Putamen (tissue), 1 donor: ENCODE measurements at regions not wholly inside any gene's neighbourhood (a gene's known extent, or its start where the extent isn't known, plus 50 kb on each side); places are given as distances from the start of the nearest gene placed in this dataset.

ENCODE experiments used
- DNase-seq: peaks from one replicate; pipeline ENCODE4 v3.0.0-alpha.2; 2016; ENCODE audit warnings: low spot score

DNA sequence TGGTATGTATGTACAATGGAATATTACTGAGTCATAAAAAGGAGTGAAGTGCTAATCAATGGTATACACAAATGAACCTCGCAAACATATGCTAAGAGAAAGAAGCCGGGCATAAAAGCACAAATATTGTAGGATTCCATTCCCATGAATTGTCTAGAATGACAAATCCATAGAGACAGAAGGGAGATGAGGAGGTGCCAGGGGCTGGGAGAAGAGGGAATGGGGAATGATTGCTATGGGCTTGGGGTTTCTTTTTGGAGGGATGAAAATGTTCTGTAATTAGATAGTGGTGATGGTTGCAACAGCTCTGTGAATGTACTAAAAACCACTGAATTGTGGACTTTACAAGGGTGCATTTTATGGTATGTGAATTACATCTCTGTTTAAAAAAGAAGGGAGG is 73.5 kb downstream of the GLI2 start:
- DNase-seq: no peak

DNA sequence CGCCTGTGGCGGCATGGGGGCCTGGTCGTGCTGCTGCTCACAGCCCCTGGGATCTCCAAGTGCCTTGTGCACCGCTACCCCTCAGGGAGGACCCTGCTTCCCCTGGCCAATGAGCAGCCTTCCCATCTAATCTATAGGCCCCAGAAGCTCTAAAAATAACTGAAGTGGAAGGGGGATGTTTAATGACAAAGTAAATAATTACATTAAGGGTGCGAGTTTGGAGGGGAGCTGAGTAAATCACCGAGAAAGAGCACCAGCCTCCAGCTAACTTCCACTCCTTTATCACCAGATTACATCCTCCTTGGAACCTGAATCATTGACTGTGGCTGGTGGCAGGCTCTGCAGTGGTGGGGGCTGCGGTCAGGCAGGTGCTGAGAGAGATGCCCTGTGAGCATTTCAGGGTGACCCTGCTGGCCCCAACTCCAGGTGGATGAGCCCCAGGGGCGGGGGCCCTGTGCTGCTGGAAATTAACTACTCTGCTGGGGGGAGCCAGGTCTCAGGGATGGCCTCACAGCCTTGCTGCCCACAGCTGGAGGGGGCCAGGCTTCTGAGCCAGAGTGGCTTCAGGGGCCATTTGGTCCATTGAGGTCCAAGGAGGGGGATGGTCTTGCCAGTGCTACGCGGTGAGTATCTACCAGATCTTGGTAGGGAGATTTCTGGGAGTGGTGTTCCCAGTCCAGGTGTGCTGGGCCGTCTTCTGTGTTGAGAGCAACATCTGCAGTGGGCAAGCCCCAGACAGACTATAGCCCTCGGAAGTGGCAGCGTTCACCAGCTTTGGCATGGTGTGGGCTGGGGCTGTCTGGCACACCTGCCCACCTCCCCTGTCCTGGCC is 74.2 kb downstream of the GLI2 start:
- DNase-seq: no peak

GRCh38 chr2:120810639-120811038 is 75.0 kb downstream of the GLI2 start:
- DNase-seq: no peak

GRCh38 chr2:120812866-120813265 is 77.2 kb downstream of the GLI2 start:
- no peak for DNase-seq

DNA sequence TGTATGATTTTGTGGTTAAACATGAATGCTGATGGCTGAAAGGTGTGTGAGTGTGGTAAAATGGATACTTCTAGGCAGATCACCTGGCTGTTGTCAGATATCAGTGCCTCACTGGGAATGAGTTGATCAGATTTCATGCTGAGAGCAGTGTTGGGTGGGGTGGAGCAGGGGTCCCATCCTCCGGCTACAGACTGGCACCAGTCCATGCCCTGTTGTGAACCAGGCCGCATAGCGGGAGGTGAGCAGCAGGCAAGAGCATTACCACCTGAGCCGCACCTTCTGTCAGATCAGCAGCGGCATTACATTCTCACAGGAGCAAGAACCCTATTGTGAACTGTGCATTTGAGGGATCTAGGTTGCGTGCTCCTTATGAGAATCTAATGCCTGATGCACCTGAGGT is 78.7 kb downstream of the GLI2 start:
- no peak for DNase-seq

DNA sequence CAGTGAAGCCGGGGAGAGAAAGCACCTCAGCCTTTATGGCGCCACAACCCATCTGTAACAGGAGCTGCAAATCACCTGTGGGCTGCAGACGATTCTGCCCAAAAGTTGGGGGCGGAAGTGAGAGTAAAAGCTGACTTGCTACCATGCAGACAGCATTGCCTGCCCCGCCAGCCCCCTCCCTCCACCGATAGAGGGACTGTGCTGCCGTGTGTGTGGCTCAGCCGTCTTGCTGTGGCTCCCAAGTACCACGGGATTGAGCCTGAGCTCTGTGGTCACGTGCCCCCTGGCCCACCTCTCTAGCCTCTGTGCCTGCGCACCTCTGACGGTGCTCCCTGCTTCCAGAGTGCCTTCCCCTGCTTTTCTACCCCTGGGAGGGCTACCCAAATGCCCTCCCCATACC is 79.6 kb downstream of the GLI2 start:
- DNase-seq: no peak

DNA sequence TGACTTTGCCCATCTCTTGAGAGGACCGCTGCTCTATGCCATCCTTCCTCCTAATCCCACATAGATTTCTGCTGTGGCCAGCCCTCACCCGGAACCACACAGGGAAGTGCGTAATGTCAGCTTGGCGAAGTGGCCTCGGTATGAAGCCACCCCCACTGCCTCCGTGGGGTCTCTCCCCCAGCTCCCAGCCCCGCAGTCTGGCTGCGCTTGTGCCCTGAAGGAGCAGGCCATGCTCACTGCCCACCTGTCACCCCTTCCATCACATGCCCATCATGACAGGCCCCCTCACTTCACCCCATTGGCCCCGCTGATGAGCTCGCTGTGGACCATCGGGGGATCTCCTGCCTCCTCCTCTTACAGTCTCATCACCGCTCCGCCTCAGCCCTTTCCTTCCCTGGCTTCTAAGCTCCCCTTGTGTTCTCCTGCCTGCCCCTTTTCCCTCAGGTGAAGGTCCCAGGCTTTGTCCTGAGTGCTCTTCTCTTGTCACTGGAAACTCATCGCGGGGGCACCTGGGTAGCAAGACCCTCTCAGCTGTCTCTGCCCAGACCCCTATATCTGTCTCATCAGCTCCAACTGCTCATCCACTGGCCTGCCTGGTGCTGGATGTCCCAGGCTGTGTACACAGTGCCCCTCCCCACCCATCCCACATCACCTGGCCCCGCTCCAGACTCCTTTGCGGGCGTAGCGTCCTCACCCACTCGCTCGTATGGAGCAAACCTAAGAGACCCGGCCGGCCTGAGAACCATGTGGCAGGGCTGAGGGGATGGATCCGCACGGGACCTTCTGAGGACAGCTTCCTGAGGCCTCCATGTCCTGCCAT is 81.7 kb downstream of the GLI2 start:
- DNase-seq: no peak

GRCh38 chr2:120817956-120818325 is 82.3 kb downstream of the GLI2 start:
- DNase-seq: no peak

DNA sequence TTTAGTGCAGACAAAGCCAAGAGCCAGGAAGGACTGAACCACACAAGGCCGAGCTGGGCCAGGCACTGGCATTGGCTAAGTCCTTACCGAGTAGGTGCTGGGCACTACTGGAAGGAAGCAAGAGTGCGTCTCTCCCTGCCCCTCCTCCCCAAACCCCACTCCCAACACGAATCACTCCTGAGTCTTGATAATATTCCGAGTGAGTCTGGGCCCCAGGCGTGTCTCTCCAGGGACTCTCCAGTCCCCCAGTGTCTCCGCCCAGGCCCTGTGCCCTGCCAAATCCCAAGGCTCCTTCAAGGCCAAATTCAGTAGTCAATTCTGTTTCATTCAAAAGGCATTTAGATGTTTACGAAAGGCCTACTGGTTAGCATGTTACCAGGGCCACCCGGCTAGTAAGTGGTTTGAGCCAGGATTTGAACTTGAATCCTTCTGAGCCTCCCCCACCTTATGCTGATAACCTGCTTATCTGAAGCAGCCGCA is 82.8 kb downstream of the GLI2 start:
- no peak for DNase-seq

GRCh38 chr2:120819720-120820210 is 84.1 kb downstream of the GLI2 start:
- no peak for DNase-seq

- DNase-seq: no peak
Observed at GRCh38 chr2:120820263-120820952, 84.7 kb downstream of the GLI2 start.

DNA sequence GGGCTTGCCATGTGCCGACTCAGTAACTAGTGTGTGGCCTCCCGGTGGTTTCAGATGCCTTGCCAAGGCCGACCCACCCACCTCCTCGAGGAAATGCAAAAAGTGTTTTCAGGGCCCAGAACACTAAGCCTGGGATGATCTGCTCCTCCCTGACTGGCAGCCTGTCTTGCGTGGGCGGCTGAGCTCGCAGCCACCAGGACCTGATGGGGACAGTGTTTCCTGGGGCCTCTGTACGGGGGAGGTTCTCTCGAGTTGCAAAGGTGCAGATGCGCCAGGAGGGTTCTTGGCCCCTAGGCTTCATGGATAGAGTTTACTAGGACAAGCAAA is 85.2 kb downstream of the GLI2 start:
- no peak for DNase-seq

DNA sequence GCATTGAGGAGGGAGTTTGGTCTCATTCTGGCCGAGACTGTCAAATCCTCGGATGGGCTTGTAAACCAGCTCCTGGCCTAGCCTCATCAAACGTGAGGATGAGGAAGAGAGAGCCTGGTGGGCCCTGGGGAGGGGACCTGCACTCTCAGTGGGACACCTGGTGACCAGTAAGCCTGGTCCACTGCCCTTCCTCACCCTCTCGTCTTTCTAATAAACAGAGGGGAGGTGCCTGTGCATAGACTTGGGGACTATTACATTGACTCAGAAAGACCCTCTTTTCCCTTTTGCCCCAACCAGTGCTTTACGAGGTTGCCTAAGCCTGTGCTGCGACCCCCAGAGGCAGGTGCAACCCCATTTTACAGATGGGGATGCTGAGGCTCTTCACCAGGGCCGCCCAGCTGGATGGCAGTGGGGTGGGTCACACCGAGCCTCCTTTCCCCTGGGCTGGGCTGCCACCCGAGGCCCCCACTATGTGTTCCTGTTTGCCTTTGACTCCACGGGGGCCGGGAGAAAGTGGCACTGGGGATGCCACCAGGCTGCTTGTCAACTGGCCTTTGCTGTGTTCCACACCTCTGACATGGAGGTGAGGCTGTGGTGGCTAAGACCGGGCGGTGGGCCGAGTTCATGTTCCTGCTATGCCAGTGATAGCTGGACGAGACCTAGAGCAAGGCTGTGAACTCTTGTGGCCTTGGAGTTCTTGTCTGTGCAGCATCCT is 85.9 kb downstream of the GLI2 start:
- no peak for DNase-seq

DNA sequence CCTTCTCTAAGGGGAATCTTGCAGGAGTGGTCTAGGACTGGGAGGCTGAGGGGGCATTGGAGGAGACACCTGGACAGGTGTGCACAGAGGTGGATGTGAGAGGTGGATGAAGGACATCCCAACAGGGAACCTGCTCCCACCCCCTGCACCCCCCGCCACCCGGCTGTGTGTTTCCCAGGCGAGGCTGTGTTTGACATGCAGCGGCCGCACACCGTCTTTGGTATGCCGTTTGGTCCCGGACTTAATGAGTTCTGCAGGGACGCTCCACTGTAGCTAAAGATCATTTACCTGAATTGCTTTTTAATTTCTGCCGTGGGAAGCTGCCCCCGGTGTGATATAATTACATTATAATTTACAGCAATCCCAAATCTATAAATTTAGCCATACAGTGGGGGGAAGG is 87.3 kb downstream of the GLI2 start:
- DNase-seq: no peak

- no peak for DNase-seq
Observed at GRCh38 chr2:120823551-120823950, 87.9 kb downstream of the GLI2 start.

DNA sequence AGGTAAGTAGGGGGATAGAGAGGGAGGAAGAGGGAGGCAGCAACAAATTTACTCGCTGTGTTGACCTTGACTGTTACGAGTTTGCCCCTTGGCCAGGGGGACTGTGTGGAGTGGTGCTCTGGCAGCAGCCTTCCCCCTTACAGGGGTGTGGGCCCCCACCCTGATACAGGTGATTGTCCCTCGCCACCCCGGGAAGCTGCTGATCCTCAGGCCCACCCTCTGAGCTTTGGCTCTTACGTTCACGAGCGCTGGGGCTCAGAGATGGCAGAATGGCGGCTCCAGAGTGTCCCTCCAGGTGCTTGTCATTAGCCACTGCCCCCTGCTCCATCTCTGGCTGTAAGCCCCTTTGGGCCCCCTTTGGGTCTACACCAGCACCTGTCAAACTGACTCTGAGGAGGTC is 88.6 kb downstream of the GLI2 start:
- DNase-seq: no peak

- DNase-seq: peak; percentile 89
Observed at GRCh38 chr2:120825370-120826259, 89.9 kb downstream of the GLI2 start.

DNA sequence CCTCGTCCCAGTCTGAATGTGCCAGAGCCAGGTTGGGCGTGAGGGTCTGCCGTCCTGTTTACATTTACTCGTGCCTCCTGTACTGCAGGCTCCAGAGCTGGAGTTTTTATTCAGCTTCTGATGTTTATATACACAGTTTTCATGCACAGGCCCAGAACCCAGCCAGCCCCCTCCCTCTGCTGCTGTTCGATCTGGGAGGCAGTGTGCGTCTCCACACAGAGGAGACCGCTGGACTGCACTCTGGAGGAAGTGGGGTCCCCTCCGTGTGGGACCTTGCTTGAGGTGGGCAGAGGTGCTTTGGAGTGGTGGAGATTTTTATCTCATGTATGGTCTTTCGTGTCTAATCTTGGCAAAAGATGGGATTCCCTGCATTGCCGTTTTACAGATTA is 90.6 kb downstream of the GLI2 start:
- no peak for DNase-seq

DNA sequence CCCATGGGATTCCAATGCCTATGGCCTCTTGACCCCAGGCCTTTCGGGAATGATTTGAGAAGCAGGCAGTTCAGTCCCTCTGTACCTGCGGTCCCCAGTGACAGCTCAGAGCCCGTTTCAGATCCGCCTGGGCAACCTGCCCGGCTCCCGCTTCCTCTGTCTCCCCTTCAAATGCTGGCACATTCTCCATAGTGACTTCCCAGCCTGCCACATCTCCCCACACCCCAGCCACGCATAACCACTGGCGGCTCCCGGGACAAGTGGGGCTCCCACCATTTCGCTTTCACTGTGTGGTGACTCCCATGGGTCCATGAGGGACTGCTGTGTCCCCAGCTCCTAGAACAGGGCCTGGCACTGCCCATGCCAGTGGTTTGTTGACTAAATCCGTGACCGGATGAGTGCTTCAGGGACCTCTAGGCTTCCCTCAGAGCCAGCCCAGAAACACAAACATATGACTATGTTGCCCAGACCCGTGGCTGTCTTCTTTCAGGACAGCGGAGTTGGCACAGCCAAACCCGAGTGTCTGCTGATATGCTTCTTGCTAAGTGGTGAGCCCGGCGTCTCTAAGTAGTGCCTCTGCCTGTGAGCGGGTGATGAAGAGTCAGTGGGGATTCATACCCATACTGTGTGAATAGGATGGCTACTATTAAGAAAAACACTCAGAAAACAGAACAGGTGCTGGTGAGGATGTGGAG is 91.2 kb downstream of the GLI2 start:
- DNase-seq: no peak

DNA sequence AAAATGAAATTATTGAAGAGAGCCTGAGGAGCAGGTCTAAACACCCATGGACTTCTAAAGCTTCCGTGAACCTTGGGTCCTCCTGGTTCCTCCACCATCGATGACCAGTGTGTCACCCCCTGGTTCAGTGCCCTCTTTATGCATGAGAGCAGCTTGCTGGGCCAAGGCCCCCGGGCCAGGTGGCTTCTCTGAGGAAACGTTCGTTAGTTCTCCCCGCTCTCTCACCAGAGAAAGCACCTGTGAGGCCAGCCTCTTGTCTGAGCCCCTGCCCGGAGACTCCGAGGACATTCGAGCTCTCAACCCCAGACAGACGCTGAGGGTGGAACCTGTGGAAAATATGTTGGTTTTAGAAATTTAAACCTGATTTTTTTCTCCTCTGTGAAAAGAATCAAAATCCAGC is 92.4 kb downstream of the GLI2 start:
- DNase-seq: no peak
